Nephron progenitor cell (in vitro differentiated cells): ENCODE measurements at regions not wholly inside any gene's neighbourhood (a gene's known extent, or its start where the extent isn't known, plus 50 kb on each side); places are given as distances from the start of the nearest gene placed in this dataset.

Experiments used
- DNase-seq: peaks from one replicate; pipeline ENCODE4 v3.0.0; 2021
- H3K27ac Mint-ChIP-seq: 2 replicates; pipeline ENCODE4 v1.8.0; 2021; ENCODE audit warnings: mild to moderate bottlenecking, moderate library complexity, mixed read lengths
- H3K27me3 Mint-ChIP-seq: 2 replicates; pipeline ENCODE4 v1.8.0; 2021; ENCODE audit warnings: mild to moderate bottlenecking, low read depth, mixed read lengths; ENCODE audit not compliant: poor library complexity
- H3K36me3 Mint-ChIP-seq: 2 replicates; pipeline ENCODE4 v1.8.0; 2021; ENCODE audit warnings: low read depth, mixed read lengths
- H3K4me1 Mint-ChIP-seq: 2 replicates; pipeline ENCODE4 v1.8.0; 2021; ENCODE audit warnings: mixed read lengths
- H3K4me3 Mint-ChIP-seq: 2 replicates; pipeline ENCODE4 v1.8.0; 2021; ENCODE audit warnings: mild to moderate bottlenecking, moderate library complexity, mixed read lengths
- H3K9me3 Mint-ChIP-seq: 2 replicates; pipeline ENCODE4 v1.8.0; 2021; ENCODE audit warnings: mild to moderate bottlenecking, moderate library complexity, mixed read lengths
- TF ChIP-seq, protein P1 (sequence below): fragments of 200-600 bp; sonication (generic); IDR thresholded peaks from 2 replicates; pipeline ENCODE4 v1.5.0; 2021; ENCODE audit warnings: antibody characterized with exemption

DNA sequence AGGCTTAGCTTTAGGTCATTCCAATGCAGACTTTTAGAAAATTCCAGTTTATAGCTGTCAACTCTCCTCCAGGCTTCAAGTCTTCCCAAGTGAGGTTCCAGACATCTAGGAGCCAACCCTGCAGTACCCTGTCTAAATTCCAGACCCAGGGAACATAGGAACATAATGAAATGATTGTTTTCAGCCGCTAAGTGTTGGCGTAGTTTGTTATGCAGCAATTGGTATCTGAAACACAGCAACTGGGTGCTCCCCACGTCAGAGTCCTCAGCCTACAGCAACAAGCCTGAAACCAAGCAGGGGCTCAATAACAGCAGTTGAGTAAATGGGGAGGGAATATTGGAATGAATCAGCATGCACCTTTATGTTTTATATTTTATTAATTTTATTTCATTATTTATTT lies 66.8 kb downstream of the BOD1 start:
- TF ChIP-seq, protein P1, sequence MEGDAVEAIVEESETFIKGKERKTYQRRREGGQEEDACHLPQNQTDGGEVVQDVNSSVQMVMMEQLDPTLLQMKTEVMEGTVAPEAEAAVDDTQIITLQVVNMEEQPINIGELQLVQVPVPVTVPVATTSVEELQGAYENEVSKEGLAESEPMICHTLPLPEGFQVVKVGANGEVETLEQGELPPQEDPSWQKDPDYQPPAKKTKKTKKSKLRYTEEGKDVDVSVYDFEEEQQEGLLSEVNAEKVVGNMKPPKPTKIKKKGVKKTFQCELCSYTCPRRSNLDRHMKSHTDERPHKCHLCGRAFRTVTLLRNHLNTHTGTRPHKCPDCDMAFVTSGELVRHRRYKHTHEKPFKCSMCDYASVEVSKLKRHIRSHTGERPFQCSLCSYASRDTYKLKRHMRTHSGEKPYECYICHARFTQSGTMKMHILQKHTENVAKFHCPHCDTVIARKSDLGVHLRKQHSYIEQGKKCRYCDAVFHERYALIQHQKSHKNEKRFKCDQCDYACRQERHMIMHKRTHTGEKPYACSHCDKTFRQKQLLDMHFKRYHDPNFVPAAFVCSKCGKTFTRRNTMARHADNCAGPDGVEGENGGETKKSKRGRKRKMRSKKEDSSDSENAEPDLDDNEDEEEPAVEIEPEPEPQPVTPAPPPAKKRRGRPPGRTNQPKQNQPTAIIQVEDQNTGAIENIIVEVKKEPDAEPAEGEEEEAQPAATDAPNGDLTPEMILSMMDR, result no peak
- Mint-ChIP-seq H3K27ac (no peak overlapping the region), H3K9me3 (no peaks in the 10 kb centered on the region), H3K4me1 (peaks cover 19% of the 10 kb centered on the region), H3K4me3 (no peak overlapping the region), H3K36me3 (no peaks in the 10 kb centered on the region), H3K27me3 (peaks cover 12% of the 10 kb centered on the region)
- DNase-seq, result no peak

DNA sequence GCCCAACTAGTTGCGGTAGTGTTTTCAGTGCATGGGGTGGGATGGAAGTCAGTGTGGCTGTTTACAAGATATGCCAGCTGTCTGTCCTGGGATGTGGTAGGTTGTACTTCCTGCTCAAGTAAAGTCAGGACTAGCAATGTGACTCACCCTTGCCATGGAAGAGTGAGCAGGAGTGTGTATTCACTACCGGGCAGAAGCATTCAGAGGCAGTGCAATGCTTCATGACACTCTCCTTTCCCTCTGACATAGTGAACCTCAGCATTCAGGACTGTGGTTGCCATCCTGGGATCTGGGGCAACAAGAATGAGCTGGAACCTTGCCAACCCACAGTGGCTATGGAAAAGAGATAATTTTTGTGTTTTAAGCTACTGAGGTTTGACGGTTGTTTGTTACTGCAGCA lies 68.9 kb downstream of the BOD1 start:
- Mint-ChIP-seq H3K4me1 (peaks cover 7% of the 10 kb centered on the region), H3K36me3 (no peaks in the 10 kb centered on the region), H3K9me3 (no peaks in the 10 kb centered on the region), H3K27ac (no peak overlapping the region), H3K4me3 (no peak overlapping the region), H3K27me3 (peaks cover 12% of the 10 kb centered on the region)
- TF ChIP-seq, protein P1, result no peak
- no peak for DNase-seq

DNA sequence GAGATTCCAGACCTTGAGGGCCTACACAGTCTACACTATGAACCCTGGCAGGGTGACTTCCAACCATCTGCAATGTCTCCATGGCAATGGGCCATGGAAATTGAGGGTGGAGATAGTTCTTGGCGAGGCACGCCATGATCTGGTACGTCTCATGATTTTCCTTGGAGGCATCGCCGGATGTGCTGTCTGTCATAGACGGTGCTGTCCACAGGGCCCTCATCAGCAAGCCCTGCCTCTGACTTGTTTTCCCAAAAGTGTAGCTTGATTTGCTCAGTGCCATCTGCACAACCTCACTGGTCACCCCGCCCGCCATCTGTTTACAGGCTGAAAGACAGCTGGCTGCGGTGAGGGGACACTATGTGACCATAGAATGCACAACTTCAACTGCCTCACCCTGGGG lies 73.5 kb downstream of the BOD1 start:
- Mint-ChIP-seq H3K27ac (no peak overlapping the region), H3K27me3 (peaks cover 20% of the 10 kb centered on the region), H3K4me3 (no peak overlapping the region), H3K4me1 (peaks cover 7% of the 10 kb centered on the region), H3K36me3 (no peaks in the 10 kb centered on the region), H3K9me3 (no peaks in the 10 kb centered on the region)
- TF ChIP-seq, protein P1, result no peak
- no peak for DNase-seq

DNA sequence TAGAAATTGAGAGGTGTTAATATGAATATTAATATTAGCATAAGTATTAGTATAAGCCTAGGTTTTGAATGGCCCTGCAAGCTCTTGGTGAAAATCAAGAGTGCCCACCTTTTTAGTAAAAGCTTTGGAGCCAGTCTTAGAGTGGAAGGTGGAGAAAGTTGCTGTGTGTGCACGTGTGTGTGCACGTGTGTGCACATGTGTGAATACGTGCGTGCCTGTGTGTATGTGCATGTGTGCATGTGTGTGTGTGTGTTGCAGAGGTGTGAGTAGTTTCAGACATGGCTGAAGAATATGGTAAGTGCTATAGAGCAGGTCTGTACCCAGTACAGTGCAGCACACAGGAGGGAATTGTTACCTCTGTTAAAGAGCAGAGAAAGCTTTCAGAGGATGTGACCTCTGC lies 74.3 kb downstream of the BOD1 start:
- no peaks in the 10 kb centered on the region for H3K36me3 Mint-ChIP-seq
- H3K4me1 Mint-ChIP-seq, result peaks cover 2% of the 10 kb centered on the region
- peaks cover 17% of the 10 kb centered on the region for H3K27me3 Mint-ChIP-seq
- DNase-seq, result no peak
- TF ChIP-seq, protein P1, result no peak
- no peak overlapping the region for H3K27ac Mint-ChIP-seq
- H3K9me3 Mint-ChIP-seq, result no peaks in the 10 kb centered on the region
- no peak overlapping the region for H3K4me3 Mint-ChIP-seq

DNA sequence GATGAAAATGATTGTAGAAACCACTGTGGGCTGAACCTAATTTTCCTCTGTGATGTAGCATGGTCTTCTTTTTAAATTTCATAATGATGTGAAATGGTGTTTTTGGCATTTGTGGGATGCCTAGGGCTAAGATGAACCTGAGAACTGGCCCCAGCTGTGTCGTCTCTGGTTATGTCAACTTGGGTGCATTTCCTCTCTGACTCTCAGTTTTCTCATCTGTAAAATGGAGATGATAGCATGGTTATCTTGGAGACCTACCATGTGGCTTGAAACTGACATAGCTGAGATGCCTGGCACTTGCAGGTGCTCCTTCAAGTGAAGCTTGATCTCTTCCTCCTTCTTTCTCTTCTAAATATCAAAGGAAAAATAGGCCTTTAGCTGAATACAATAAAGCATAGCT lies 77.8 kb downstream of the BOD1 start:
- no peaks in the 10 kb centered on the region for H3K9me3 Mint-ChIP-seq
- no peak for DNase-seq
- peaks cover 20% of the 10 kb centered on the region for H3K27me3 Mint-ChIP-seq
- TF ChIP-seq, protein P1, result no peak
- H3K4me1 Mint-ChIP-seq, result no peaks in the 10 kb centered on the region
- no peaks in the 10 kb centered on the region for H3K36me3 Mint-ChIP-seq
- no peak overlapping the region for H3K4me3 Mint-ChIP-seq
- no peak overlapping the region for H3K27ac Mint-ChIP-seq

DNA sequence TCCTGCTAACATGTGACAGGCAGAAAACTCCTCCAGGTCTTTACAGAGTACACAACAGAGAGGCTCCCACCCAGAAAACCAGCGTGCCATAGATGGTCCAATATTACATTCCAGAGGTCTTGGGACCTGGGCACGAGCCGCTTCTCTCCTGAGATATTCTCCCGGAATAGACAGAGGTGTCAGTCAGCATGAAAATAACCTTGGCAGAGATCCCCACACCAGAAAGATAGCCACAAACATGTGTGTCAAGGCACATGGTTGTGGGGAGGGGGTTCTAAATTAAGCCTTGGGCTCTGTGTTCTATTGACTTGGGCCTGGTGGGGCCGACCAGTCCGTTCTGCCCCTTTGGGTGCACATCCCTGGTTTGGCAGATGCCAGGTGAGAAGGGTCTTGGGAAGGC lies 78.4 kb downstream of the BOD1 start:
- Mint-ChIP-seq H3K4me3 (no peak overlapping the region), H3K27ac (no peak overlapping the region), H3K36me3 (no peaks in the 10 kb centered on the region), H3K4me1 (no peaks in the 10 kb centered on the region), H3K27me3 (peaks cover 20% of the 10 kb centered on the region), H3K9me3 (no peaks in the 10 kb centered on the region)
- TF ChIP-seq, protein P1, result no peak
- DNase-seq, result no peak
